GM12892 (cell line): ENCODE measurements at regions not wholly inside any gene's neighbourhood (a gene's known extent, or its start where the extent isn't known, plus 50 kb on each side); places are given as distances from the start of the nearest gene placed in this dataset.

ENCODE experiments used
- POLR2A ChIP-seq: IDR thresholded peaks from 2 replicates; pipeline ENCODE4 v1.6.1; 2011; ENCODE audit warnings: low read depth, low read length, control low read depth
- POLR2AphosphoS5 ChIP-seq: IDR thresholded peaks from 2 replicates; pipeline ENCODE4 v1.6.1; 2011; ENCODE audit warnings: low read depth, low read length, control low read depth

DNA sequence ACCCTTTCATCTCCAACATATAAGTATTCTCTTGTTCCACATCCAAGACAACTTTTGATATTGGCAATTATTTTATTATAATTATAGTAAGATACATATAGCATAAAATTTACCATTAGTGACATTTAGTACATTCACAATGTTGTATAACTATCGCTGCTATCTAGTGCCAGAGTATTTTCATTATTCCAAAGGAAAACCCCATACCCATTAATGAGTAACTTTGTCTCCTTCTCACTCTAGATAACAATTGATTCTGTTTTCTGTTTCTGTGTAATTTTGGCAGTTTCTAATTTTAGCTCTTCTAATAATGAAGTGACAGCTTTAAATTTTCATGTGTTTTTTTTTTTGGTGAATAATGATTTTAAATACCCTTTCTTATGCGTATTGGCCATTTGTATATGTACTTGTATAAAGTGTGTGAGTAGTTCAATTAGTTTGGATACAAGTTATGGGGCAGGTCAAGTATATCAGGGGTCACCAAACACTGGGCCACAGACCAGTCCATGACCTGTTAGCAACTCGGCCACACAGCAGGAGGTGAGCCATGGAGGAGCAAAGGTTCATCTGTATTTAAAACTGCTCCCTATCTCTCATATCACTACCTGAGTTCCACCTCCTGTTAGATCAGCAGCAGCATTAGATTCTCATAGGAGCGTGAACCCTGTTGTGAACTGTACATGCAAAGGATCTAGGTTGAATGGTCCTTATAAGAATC, 97.2 kb upstream of the SYT1 start:
- TF ChIP-seq POLR2A, result no peak
- TF ChIP-seq POLR2AphosphoS5, result no peak
